Thyroid gland (tissue), 4 donors: ENCODE measurements at regions not wholly inside any gene's neighbourhood (a gene's known extent, or its start where the extent isn't known, plus 50 kb on each side); places are given as distances from the start of the nearest gene placed in this dataset.
"Not testable (repeated sequence)": the region's sequence is repeated elsewhere in the genome, so short reads cannot be mapped to it uniquely, and the experiment has no call there.

Source experiments
- DNase-seq, 2 donors: peaks; one replicate each; pipeline ENCODE4 v3.0.0-alpha.2; 2019
- H3K27ac ChIP-seq, 3 donors: fragments of 200-600 bp; sonication (generic); 1 replicate in 2 of 3; 2 replicates in 1 of 3; pipeline ENCODE4 v1.5.1; 2016 to 2019; ENCODE audit warnings: mild to moderate bottlenecking in 1 of 3, moderate library complexity in 1 of 3
- H3K27me3 ChIP-seq: fragments of 200-600 bp; sonication (generic); one replicate; pipeline ENCODE4 v1.5.1; 2019
- H3K36me3 ChIP-seq, 2 donors: fragments of 200-600 bp; sonication (generic); one replicate each; pipeline ENCODE4 v1.5.1; 2016 to 2019
- H3K4me1 ChIP-seq, 2 donors: fragments of 200-600 bp; sonication (generic); one replicate each; pipeline ENCODE4 v1.5.1; 2017 to 2019
- H3K4me3 ChIP-seq, 3 donors: fragments of 200-600 bp; sonication (generic); replicated peaks in 1 of 3; 1 replicate in 2 of 3; 2 replicates in 1 of 3; pipeline ENCODE4 v1.5.1; 2016; ENCODE audit warnings: mild to moderate bottlenecking in 1 of 3
- H3K9me3 ChIP-seq: fragments of 200-600 bp; sonication (generic); one replicate; pipeline ENCODE4 v1.5.1; 2017
- POLR2A ChIP-seq, 2 donors: fragments of 450-650 bp; IDR thresholded peaks; one replicate each; pipeline ENCODE4 v1.6.1; 2017; ENCODE audit warnings: antibody characterized with exemption in 2 of 2, mild to moderate bottlenecking in 2 of 2, moderate library complexity in 1 of 2
- WGBS, 2 donors: methylation state at CpG; one replicate each; pipeline ENCODE4 v1.1.5; 2017; 5-methylcytosine and 5-hydroxymethylcytosine counted together
- intact Hi-C: fragments of 100-400 bp; cut with DNase I; formaldehyde crosslinking; loops from one replicate; pipeline ENCODE4 v1.15.1; 2023
- TF ChIP-seq, protein P1 (sequence below), 6 experiments: fragments of 200-600 bp in 3 of 6; fragments of 450-650 bp in 3 of 6; sonication (generic) in 3 of 6; IDR thresholded peaks; one replicate each; pipeline ENCODE4 v1.5.1; 2016 to 2019; ENCODE audit warnings: antibody characterized with exemption in 6 of 6, mild to moderate bottlenecking in 2 of 6, inconsistent platforms in 1 of 6, moderate library complexity in 1 of 6

DNA sequence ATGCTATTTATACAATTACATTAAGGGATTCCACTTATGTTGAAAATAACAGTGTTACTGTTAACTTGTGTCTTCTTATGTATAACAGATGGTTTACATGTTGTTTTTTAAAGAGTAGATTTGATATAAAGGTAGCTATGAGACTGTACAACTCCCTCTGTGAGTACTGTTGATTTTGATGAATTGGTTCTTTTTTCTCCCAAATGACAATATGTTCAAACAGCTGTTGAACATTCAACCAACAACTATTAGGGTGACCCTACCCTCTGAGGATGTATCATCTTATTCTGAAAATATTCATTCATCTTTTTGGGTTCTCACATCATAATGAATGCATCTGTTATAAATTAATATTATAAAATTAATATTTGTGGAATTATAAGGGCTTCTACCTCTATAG lies 456.9 kb upstream of the MGAT4C start:
- no peaks in the 10 kb centered on the region for H3K36me3 ChIP-seq
- intact Hi-C loops: no loop called here
- no peaks in the 10 kb centered on the region for H3K9me3 ChIP-seq
- H3K4me1 ChIP-seq: no peaks in the 10 kb centered on the region
- TF ChIP-seq, protein P1, sequence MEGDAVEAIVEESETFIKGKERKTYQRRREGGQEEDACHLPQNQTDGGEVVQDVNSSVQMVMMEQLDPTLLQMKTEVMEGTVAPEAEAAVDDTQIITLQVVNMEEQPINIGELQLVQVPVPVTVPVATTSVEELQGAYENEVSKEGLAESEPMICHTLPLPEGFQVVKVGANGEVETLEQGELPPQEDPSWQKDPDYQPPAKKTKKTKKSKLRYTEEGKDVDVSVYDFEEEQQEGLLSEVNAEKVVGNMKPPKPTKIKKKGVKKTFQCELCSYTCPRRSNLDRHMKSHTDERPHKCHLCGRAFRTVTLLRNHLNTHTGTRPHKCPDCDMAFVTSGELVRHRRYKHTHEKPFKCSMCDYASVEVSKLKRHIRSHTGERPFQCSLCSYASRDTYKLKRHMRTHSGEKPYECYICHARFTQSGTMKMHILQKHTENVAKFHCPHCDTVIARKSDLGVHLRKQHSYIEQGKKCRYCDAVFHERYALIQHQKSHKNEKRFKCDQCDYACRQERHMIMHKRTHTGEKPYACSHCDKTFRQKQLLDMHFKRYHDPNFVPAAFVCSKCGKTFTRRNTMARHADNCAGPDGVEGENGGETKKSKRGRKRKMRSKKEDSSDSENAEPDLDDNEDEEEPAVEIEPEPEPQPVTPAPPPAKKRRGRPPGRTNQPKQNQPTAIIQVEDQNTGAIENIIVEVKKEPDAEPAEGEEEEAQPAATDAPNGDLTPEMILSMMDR (IDR thresholded peaks at IDR 0.05): no peak
- no peak for TF ChIP-seq POLR2A (IDR thresholded peaks at IDR 0.05)
- no peak for DNase-seq
- H3K27me3 ChIP-seq: no peaks in the 10 kb centered on the region
- no peak overlapping the region for H3K27ac ChIP-seq
- H3K4me3 ChIP-seq: no peak overlapping the region

DNA sequence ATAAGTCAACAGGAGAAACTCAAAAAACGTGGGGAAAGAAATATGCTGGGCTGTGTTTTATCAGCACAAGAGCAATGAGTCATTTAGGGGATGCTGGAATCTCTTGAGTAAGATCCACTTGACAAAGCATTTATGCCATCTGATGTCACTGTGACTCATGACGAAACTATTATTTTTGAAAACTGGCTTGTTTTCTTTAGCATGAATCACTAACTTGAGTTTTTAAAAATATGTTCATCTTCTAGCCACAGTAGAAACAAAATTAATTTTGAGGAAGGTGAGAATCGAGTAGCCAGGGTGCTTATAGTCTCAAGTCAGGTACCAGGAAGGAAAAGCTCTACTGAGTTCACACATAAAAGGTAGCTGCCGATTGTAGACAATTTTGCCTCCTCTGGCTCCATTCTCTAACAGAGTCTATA lies 456.2 kb upstream of the MGAT4C start:
- Histone ChIP-seq H3K9me3 (no peaks in the 10 kb centered on the region), H3K4me1 (no peaks in the 10 kb centered on the region), H3K27ac (no peak overlapping the region), H3K4me3 (no peak overlapping the region), H3K36me3 (no peaks in the 10 kb centered on the region), H3K27me3 (no peaks in the 10 kb centered on the region)
- TF ChIP-seq, protein P1 (IDR thresholded peaks at IDR 0.05): no peak
- TF ChIP-seq POLR2A (IDR thresholded peaks at IDR 0.05): no peak
- intact Hi-C loops: no loop called here
- DNase-seq: no peak
- WGBS, 2 donors: 41% methylated on average over 4 of the region's 4 CpGs

DNA sequence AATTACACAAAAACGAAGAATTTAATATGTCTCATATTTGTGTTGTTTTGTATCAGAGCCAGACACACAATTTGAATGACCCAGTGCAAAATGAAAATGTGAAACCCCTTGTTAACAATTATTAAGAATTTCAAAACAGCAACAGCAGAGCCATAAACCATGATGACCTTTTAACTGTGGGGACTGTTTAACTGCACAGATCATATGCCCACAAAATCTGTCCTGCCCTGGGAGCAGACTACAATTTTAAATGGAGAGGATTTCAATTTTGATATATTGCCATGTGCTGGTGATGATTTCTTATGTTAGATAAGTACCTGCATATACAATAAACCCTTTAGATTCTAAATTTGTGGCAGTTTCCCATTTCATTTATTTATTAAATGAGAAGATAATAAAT lies 455.5 kb upstream of the MGAT4C start:
- intact Hi-C loops: no loop called here
- Histone ChIP-seq H3K36me3 (no peaks in the 10 kb centered on the region), H3K4me3 (no peak overlapping the region), H3K4me1 (no peaks in the 10 kb centered on the region), H3K27ac (no peak overlapping the region), H3K27me3 (no peaks in the 10 kb centered on the region), H3K9me3 (no peaks in the 10 kb centered on the region)
- no peak for DNase-seq
- 80 to 84% methylated on average over 1 of the region's 1 CpG for WGBS, 2 donors
- no peak for TF ChIP-seq POLR2A (IDR thresholded peaks at IDR 0.05)
- TF ChIP-seq, protein P1 (IDR thresholded peaks at IDR 0.05): no peak

DNA sequence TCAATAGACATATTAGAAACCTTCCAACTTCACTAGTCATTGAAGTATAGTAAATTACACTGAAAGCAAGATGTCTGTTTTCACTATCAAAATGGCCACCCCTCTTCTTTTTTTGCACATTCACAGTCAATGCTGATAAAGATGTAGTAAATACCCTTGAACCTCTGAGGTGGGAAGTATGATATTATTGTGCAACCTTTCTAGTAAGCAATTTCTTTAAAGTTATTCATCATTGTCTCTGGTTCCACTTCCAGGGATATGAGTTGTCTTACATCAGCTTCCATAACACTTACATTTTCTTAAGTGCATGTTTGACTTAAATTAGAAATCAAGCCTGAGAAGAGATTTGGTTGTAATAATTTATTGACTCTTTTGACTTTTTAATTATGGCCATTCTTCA lies 453.9 kb upstream of the MGAT4C start:
- H3K4me1 ChIP-seq: no peaks in the 10 kb centered on the region
- H3K27ac ChIP-seq: no peak overlapping the region
- H3K36me3 ChIP-seq: no peaks in the 10 kb centered on the region
- H3K9me3 ChIP-seq: no peaks in the 10 kb centered on the region
- H3K4me3 ChIP-seq: no peak overlapping the region
- no peaks in the 10 kb centered on the region for H3K27me3 ChIP-seq
- DNase-seq: no peak
- TF ChIP-seq, protein P1 (IDR thresholded peaks at IDR 0.05): no peak
- no peak for TF ChIP-seq POLR2A (IDR thresholded peaks at IDR 0.05)
- intact Hi-C loops: no loop called here

DNA sequence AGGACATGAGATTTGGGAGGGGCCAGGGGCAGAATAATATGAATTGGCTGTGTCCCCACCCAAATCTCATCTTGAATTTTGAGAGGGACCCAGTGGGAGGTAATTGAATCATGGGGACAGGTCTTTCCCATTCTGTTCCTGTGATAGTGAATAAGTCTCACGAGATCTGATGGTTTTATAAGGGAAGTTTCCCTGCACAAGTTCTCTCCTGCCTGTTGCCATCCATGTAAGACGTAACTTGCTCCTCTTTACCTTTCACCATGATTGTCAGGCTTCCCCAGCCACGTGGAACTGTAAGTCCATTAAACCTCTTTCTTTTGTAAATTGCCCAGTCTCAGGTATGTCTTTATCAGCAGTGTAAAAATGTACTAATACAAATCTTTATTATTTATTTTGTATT lies 452.8 kb upstream of the MGAT4C start:
- intact Hi-C loops, H3K4me3 ChIP-seq, H3K36me3 ChIP-seq, H3K27me3 ChIP-seq, H3K27ac ChIP-seq, DNase-seq, H3K9me3 ChIP-seq, H3K4me1 ChIP-seq: not testable (repeated sequence)
- WGBS, 2 donors: 74 to 75% methylated on average over 3 of the region's 3 CpGs

DNA sequence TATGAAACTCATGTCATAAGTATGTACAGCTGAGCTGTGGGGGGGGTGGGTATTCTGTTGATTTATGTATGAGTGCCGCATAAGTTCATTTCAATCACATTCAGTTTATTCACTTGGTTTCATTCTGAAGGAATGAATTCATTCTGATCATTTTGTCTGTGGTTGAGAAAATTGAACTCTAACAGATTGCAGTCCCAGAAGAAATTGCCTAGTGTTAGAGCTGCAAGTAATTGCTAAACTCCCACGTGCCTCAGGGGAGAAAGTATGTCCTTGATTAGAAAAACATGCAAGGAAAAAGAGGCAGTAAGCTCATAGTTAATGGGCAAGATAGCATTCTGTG lies 442.4 kb upstream of the MGAT4C start:
- 42 to 51% methylated on average over 2 of the region's 2 CpGs for WGBS, 2 donors
- intact Hi-C loops: no loop called here
- no peak for DNase-seq

More for the DNA sequence above, 442.4 kb upstream of the MGAT4C start:
- no peaks in the 10 kb centered on the region for H3K36me3 ChIP-seq
- no peak for TF ChIP-seq POLR2A (IDR thresholded peaks at IDR 0.05)
- TF ChIP-seq, protein P1 (IDR thresholded peaks at IDR 0.05): no peak
- no peak overlapping the region for H3K27ac ChIP-seq
- no peaks in the 10 kb centered on the region for H3K4me1 ChIP-seq
- no peaks in the 10 kb centered on the region for H3K9me3 ChIP-seq
- no peak overlapping the region for H3K4me3 ChIP-seq
- H3K27me3 ChIP-seq: no peaks in the 10 kb centered on the region
